SK-N-MC (cell line): ENCODE measurements at regions not wholly inside any gene's neighbourhood (a gene's known extent, or its start where the extent isn't known, plus 50 kb on each side); places are given as distances from the start of the nearest gene placed in this dataset.

ENCODE experiments used
- EZH2 ChIP-seq: fragments of 200-600 bp; sonication (generic); IDR thresholded peaks from one replicate; pipeline ENCODE4 v1.6.1; 2017; ENCODE audit warnings: antibody characterized with exemption
- FOXP2 ChIP-seq: optimal IDR thresholded peaks from 2 replicates; pipeline ENCODE3; 2011; ENCODE audit warnings: mild to moderate bottlenecking, moderate library complexity; ENCODE audit not compliant: insufficient read depth; ENCODE audit errors: extremely low read length, control extremely low read depth
- POLR2AphosphoS5 ChIP-seq: IDR thresholded peaks from 2 replicates; pipeline ENCODE4 v1.6.1; 2012; ENCODE audit warnings: mild to moderate bottlenecking, low read depth, low read length, borderline replicate concordance

DNA sequence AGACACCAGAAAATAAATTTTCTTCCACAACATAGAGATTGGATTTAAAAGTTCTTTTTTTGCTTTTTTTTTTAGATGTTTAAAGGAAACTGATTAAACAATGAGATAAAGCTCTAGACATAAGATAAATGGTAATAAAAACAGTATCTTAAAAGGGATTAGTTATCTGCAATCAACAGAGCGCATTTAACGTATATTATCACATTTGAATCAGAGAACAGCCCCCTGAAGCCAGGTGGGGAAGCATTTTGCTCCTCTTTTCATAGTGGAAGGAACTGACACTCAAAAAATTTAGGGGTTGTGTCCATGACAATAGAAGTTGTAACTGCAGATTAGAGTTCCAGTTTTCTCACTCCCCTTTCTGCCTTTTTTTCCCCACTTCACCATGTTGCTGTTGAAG, 367.6 kb downstream of the SPATA31D1 start:
- TF ChIP-seq POLR2AphosphoS5, result no peak
- TF ChIP-seq EZH2, result no peak
- TF ChIP-seq FOXP2, result no peak
